ENCODE measurements at regions not wholly inside any gene's neighbourhood (a gene's known extent, or its start where the extent isn't known, plus 50 kb on each side); places are given as distances from the start of the nearest gene placed in this dataset.
"Not testable (repeated sequence)": the region's sequence is repeated elsewhere in the genome, so short reads cannot be mapped to it uniquely, and the experiment has no call there.

DNA sequence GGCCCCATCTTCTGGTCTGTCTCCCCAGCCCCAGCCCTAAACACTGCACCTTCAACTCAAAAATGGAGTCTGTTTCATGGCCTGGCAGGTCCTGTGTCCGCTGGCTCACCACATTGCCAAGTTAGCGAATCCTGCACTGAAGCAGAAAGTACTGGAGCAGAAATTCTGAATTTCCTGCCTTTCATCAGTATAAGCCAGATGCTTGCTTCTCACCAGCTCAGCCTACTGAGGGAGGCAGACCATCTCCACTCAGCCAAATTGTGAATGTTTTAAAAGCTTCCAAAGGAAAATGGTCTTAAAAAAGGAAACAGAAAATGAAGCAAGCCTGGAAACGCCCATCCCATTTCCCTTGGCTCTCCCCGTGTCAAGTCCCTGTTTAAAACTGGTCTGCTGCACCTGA lies 157.8 kb downstream of the C1D start:
- no peaks in the 10 kb centered on the region for H3K79me2 ChIP-seq (ENCODE audit: insufficient read depth, low read length)
- ATAC-seq (no peak), DNase-seq (ENCODE audit: low read depth, low spot score) (no peak)
- H3K9ac ChIP-seq (ENCODE audit: low read length) = no peak overlapping the region
- intact Hi-C loops (cut with micrococcal nuclease) = no loop called here
- no peak overlapping the region for H3K4me3 ChIP-seq (replicated peaks in 1 of 2; ENCODE audit: low read depth in 1 of 2, low read length in 2 of 2)
- no peak overlapping the region for H3K27ac ChIP-seq (ENCODE audit: low read depth, low read length)
- 0 out of 2 replicates have a peak, but pooled peaks cover 3% of the 10 kb centered on the region for H3K27me3 ChIP-seq (ENCODE audit: insufficient read depth, low read length)
- ChIA-PET POLR2A (no interaction called here), RAD21 (ENCODE audit: low non-redundant PET in 1 of 2, low total read pairs in 2 of 2, uncharacterized antibody in 2 of 2, unreplicated experiment in 2 of 2) (no interaction called here), CTCF (no interaction called here)
- H3K9me2 ChIP-seq (ENCODE audit: insufficient read depth) = no peaks in the 10 kb centered on the region
- TF ChIP-seq ZNF274 (IDR thresholded peaks at IDR 0.05; ENCODE audit: low read depth, low read length) = no peak
- TF ChIP-seq EZH2 (IDR thresholded peaks at IDR 0.05) = no peak
- no peak for TF ChIP-seq POLR2A (IDR thresholded peaks at IDR 0.05; ENCODE audit: borderline replicate concordance, extremely low read depth, insufficient read depth, insufficient read length)
- TF ChIP-seq SP1 (IDR thresholded peaks at IDR 0.05; ENCODE audit: low read depth) = no peak
- TF ChIP-seq POLR2AphosphoS5 (IDR thresholded peaks at IDR 0.05; ENCODE audit: low read depth, low read length) = no peak
- TF ChIP-seq ZFX (IDR thresholded peaks at IDR 0.05) = no peak
- no peak for TF ChIP-seq YY1 (IDR thresholded peaks at IDR 0.05; ENCODE audit: extremely low read depth, insufficient replicate concordance, low read depth, low read length)
- no peaks in the 10 kb centered on the region for H3K4me1 ChIP-seq (ENCODE audit: control insufficient read depth in 1 of 2, insufficient read depth in 2 of 2, low read length in 2 of 2)
- no peaks in the 10 kb centered on the region for H4K20me1 ChIP-seq (ENCODE audit: insufficient read depth)
- H2AFZ ChIP-seq (ENCODE audit: low read depth, low read length, poor library complexity, severe bottlenecking) = no peak overlapping the region
- H3K9me3 ChIP-seq (ENCODE audit: control insufficient read depth in 1 of 2, insufficient read depth in 1 of 2, low read depth in 1 of 2, low read length in 2 of 2) = no peaks in the 10 kb centered on the region; a peak in 1 of 4 replicates
- no peaks in the 10 kb centered on the region for H3K36me3 ChIP-seq (ENCODE audit: control insufficient read depth in 1 of 2, insufficient read depth in 2 of 2, low read length in 2 of 2)
- no TSS peak for BruUV-seq (replicated peaks)
- no peak overlapping the region for H3K4me2 ChIP-seq (ENCODE audit: low read length)

DNA sequence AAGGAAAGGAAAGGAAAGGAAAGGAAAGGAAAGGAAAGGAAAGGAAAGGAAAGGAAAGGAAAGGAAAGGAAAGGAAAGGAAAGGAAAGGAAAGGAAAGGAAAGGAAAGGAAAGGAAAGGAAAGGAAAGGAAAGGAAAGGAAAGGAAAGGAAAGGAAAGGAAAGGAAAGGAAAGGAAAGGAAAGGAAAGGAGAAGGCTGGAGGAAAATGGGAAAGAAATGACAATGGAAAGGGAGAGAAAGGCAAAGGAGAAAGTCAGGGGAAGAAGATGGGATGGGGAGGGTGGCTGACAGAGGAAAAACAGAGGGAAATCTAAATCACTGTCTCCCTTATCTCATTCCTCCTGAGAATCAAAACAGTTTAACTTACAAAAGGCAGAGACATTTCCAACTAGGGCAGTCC lies 156.3 kb downstream of the C1D start:
- H4K20me1 ChIP-seq (ENCODE audit: insufficient read depth); H3K4me3 ChIP-seq (replicated peaks in 1 of 2; ENCODE audit: low read depth in 1 of 2, low read length in 2 of 2); BruUV-seq (replicated peaks); CTCF ChIA-PET; H3K27me3 ChIP-seq (ENCODE audit: insufficient read depth, low read length); H3K9ac ChIP-seq (ENCODE audit: low read length); DNase-seq (ENCODE audit: low read depth, low spot score); RAD21 ChIA-PET (ENCODE audit: low non-redundant PET in 1 of 2, low total read pairs in 2 of 2, uncharacterized antibody in 2 of 2, unreplicated experiment in 2 of 2); H3K79me2 ChIP-seq (ENCODE audit: insufficient read depth, low read length); ATAC-seq; intact Hi-C loops (cut with micrococcal nuclease); H3K27ac ChIP-seq (ENCODE audit: low read depth, low read length); H2AFZ ChIP-seq (ENCODE audit: low read depth, low read length, poor library complexity, severe bottlenecking); H3K9me2 ChIP-seq (ENCODE audit: insufficient read depth); H3K4me2 ChIP-seq (ENCODE audit: low read length); H3K9me3 ChIP-seq (ENCODE audit: control insufficient read depth in 1 of 2, insufficient read depth in 1 of 2, low read depth in 1 of 2, low read length in 2 of 2); H3K4me1 ChIP-seq (ENCODE audit: control insufficient read depth in 1 of 2, insufficient read depth in 2 of 2, low read length in 2 of 2); POLR2A ChIA-PET; H3K36me3 ChIP-seq (ENCODE audit: control insufficient read depth in 1 of 2, insufficient read depth in 2 of 2, low read length in 2 of 2): not testable (repeated sequence)

Data from HCT116 (cell line).